ENCODE measurements at regions not wholly inside any gene's neighbourhood (a gene's known extent, or its start where the extent isn't known, plus 50 kb on each side); places are given as distances from the start of the nearest gene placed in this dataset.
"Not testable (repeated sequence)": the region's sequence is repeated elsewhere in the genome, so short reads cannot be mapped to it uniquely, and the experiment has no call there.

DNA sequence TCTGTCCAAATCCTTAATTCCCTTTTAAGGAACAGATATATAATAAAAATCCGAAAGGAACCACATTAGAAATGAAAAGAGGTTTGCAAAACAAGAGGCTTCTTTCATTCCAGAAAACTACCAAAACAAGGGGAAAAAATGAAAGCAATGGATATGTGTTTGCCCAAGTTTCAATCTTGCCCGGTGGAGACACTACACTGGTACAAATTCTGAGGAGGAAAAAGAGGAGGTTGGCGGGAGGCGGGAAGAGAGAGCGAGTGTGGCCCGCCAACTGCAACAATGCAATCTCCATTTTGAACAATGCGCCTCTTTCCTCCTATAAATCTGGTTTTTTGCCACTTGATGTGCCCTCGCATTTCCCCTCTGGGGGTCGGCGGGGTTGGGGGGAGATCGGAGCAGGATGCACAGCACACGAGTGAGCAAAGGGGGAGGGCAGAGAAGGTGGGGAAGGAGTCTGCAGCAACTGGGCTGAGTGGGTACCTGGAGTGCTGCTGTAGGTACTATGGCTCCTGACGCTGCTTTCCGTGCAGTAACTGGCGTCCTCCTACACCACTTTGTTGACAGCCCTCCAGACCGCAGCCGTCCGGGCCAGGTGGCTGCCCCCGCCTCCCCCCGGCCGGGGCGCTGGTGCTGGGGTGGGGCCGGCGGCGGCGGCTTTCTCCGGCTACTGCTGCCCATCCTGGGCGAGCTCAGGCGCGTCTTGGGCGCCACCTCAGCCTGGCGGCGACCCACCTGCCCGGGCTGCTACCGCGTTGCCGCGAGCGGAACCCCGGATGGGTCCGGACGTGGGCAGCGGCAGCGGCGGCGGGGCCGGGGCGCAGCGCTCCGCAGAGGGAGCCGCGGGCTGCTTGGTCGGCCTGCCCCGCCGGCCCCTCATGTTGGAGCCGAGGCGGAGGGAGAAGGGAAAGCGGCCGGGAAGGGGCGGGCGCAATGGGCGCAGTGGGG lies 93.8 kb upstream of the PLEKHM1 start:
- no peaks in the 10 kb centered on the region for H3K9me3 Mint-ChIP-seq
- H3K27me3 Mint-ChIP-seq (ENCODE audit: low read depth): peaks cover 13% of the 10 kb centered on the region
- H3K27ac Mint-ChIP-seq: peak overlapping the region; percentile 92 to 98 (median 95)
- peaks cover 30% of the 10 kb centered on the region for H3K4me1 Mint-ChIP-seq
- TF ChIP-seq, protein P1, sequence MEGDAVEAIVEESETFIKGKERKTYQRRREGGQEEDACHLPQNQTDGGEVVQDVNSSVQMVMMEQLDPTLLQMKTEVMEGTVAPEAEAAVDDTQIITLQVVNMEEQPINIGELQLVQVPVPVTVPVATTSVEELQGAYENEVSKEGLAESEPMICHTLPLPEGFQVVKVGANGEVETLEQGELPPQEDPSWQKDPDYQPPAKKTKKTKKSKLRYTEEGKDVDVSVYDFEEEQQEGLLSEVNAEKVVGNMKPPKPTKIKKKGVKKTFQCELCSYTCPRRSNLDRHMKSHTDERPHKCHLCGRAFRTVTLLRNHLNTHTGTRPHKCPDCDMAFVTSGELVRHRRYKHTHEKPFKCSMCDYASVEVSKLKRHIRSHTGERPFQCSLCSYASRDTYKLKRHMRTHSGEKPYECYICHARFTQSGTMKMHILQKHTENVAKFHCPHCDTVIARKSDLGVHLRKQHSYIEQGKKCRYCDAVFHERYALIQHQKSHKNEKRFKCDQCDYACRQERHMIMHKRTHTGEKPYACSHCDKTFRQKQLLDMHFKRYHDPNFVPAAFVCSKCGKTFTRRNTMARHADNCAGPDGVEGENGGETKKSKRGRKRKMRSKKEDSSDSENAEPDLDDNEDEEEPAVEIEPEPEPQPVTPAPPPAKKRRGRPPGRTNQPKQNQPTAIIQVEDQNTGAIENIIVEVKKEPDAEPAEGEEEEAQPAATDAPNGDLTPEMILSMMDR (IDR thresholded peaks at IDR 0.05; ENCODE audit: unreplicated experiment in 3 of 3): no peak
- peak overlapping the region; percentile 90 to 95 (median 94) for H3K4me3 Mint-ChIP-seq
- peaks cover 34% of the 10 kb centered on the region for H3K36me3 Mint-ChIP-seq (ENCODE audit: low read depth)

DNA sequence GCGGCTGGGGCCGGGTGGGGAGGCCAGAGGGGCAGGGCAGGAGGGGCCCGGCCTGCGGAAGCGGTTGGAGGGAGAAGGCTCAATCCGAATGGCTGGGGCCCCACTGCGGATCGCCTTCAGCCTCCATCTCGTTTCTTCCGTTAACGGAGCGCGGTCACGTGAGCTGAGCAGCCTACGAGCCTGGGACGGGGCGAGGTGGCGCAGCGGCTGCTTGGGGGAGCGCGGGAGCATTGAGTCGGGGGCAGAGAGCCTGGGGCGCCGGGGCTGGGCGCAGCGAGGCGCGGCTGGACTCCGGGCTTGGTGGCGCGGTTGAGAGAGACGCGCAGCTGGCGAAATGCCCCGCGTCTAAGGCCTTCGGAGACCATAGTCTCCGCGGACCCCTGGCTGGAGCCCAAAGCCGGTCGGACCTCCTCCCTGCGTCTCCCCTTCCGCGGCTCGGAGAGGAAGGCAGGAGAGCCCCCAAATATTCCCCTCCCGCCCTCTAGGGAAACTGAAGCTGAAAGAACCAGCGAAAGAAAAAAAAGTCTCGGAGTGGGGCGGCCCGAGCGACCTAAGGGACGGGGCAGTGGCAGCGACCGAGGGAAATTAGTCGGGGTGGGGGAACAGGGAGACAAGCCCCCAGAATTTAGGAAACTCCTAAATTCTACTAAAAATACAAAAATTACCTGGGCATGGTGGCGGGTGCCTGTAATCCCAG lies 94.7 kb upstream of the PLEKHM1 start:
- Mint-ChIP-seq H3K27ac (peak overlapping the region in 1 of 3 experiments; percentile 98), H3K36me3 (ENCODE audit: low read depth) (peaks cover 43% of the 10 kb centered on the region), H3K4me3 (peak overlapping the region; percentile 83 to 95 (median 85)), H3K27me3 (ENCODE audit: low read depth) (peaks cover 19% of the 10 kb centered on the region), H3K4me1 (peaks cover 22% of the 10 kb centered on the region)
- not testable (repeated sequence) for H3K9me3 Mint-ChIP-seq
- TF ChIP-seq, protein P1 (IDR thresholded peaks at IDR 0.05; ENCODE audit: unreplicated experiment in 3 of 3): peak; percentile 11 to 30 (median 21)

DNA sequence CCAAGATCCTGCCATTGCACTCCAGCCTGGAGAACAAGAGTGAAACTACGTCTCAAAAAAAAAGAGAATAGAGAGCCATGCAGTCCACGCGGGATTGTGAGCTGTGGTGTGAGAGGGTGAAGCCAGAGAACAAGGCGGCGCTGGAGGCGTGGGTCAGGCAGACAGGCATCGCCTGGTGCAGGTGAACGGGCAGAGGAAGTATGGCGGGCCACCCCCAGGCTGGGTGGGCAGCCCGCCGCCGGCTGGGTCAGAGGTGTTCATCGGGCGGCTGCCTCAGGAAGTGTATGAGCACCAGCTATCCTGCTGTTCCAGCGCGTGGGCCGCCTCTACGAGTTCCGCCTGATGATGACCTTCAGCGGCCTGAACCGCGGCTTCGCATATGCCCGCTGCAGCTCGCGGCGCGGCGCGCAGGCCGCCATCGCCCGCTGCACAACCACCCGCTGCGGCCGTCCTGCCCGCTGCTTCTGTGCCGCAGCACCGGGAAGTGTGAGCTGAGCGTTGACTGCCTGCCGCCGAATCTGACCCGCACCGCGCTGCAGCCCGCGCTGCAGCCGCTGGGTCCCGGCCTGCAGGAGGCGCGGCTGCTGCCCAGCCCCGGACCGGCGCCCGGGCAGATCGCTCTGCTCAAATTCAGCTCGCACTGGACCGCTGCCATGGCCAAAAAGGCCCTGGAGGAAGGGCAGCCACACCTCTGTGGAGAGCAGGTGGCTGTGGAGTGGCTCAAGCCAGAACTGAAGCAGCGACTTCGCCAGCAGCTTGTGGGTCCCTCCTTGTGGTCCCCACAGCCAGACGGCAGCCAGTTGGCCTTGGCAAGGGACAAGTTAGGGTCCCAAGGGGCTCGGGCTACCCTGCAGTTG lies 95.5 kb upstream of the PLEKHM1 start:
- Mint-ChIP-seq H3K4me1 (peaks cover 17% of the 10 kb centered on the region), H3K27me3 (ENCODE audit: low read depth) (peaks cover 19% of the 10 kb centered on the region), H3K36me3 (ENCODE audit: low read depth) (peaks cover 44% of the 10 kb centered on the region), H3K4me3 (peak overlapping the region; percentile 83 to 95 (median 85)), H3K27ac (peak overlapping the region in 1 of 3 experiments; percentile 66)
- H3K9me3 Mint-ChIP-seq: not testable (repeated sequence)

DNA sequence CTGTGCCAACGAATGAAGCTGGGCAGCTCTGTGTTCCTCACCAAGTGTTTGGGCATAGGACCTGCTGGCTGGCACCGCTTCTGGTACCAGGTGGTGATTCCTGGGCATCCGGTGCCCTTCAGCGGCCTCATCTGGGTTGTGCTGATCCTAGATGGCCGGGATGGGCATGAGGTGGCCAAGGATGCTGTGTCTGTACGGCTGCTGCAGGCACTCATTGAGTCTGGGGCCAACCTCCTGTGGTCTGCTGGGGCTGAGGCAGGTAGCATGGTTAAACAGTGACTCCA lies 96.1 kb upstream of the PLEKHM1 start:
- not testable (repeated sequence) for H3K27ac Mint-ChIP-seq, H3K9me3 Mint-ChIP-seq, H3K4me3 Mint-ChIP-seq
- Mint-ChIP-seq H3K4me1 (peaks cover 16% of the 10 kb centered on the region), H3K27me3 (ENCODE audit: low read depth) (peaks cover 19% of the 10 kb centered on the region), H3K36me3 (ENCODE audit: low read depth) (peaks cover 43% of the 10 kb centered on the region)

DNA sequence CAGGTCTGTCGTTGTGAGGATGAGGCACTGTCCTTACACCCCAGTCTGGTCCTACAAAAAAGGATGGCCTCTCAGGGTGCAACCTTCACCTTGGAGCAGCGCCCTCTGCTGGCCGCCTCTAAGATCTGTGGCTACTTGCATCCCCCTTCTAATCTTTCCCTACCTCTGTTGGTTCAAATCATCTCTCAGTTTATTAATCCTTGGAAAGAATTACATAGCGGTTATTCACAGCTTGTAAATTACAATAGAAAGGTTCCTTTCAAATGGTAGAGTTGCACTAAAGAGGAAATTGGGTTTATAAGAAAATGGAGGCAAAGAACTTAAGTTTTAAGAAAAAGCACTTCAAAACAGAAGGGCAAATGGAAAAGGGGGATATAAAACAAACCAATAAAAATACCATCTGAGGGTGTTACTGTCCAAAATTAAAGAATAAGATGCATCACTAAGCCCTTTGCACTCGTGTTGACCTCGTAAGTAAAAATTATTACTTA lies 102.0 kb upstream of the PLEKHM1 start:
- not testable (repeated sequence) for H3K4me3 Mint-ChIP-seq, H3K4me1 Mint-ChIP-seq

DNA sequence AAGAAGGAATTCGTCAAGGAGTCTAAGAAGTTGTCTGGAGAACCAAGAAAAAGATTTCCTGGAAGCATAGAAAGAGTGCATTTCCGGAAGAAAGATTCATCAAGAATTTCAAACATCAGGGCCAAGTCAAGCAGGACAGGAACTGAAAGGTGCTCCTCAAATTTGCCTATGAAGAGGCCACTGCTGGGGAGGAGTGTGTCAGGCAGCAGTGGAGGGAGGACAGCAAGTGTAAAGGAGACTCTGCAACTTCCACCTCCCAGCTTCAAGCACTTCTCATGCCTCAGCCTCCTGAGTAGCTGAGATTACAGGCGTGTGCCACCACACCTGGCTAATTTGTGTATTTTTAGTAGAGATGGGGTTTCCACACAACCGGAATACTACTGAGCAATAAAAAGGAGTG lies 105.8 kb upstream of the PLEKHM1 start:
- not testable (repeated sequence) for H3K27me3 Mint-ChIP-seq (ENCODE audit: low read depth); H3K4me1 Mint-ChIP-seq; H3K4me3 Mint-ChIP-seq; H3K36me3 Mint-ChIP-seq (ENCODE audit: low read depth); H3K9me3 Mint-ChIP-seq; H3K27ac Mint-ChIP-seq

More for the DNA sequence above, 102.0 kb upstream of the PLEKHM1 start:
- H3K27me3 Mint-ChIP-seq (ENCODE audit: low read depth): peaks cover 22% of the 10 kb centered on the region
- peaks cover 23% of the 10 kb centered on the region for H3K36me3 Mint-ChIP-seq (ENCODE audit: low read depth)
- TF ChIP-seq, protein P1 (IDR thresholded peaks at IDR 0.05; ENCODE audit: unreplicated experiment in 3 of 3): peak; percentile 52 to 58 (median 53)
- not testable (repeated sequence) for H3K27ac Mint-ChIP-seq, H3K9me3 Mint-ChIP-seq

DNA sequence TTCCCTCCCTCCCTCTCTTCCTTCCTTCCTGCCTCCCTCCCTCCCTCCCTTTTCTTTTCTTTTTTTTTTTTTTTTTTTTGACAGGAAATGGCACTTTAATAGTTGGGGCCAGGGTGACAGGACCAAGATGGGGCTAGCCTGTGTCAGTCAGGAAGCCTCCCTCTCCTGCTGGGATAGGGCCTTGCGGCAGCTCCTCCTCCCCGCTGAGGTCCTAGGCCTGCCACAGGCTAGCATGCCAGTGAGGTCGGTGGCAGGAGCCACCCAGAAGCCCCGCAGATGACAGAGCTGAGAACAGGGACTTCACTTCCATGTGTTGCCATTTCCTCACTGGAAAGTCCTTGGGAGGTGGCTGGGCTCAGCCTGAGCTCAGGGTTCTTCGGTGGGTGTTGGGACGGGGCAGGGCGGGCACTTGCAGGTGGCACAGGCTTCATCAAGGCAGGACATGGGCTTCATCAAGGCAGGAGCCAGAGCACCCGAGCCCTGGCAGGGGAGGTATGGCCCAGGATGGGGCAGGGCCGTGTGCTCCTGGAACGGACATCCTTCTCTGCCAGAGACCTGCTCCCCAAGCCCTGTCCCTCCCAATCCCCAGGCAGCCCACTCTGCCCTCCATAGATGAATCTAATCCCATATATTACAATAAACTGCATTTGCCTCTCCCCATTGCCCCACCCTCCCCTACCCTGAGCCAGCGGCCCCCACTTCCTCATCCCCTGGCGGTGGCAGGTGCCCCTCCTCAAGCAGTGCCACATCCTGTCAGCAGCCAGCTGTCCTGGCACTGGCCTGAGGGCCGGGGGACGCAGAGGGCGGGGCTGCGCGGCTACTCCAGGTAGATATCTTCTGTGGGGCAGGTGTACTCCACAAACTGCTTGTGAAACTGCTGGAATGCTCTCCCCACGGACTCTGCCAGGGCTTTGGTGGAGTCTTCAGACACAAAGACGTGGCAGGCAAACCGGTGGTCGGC lies 109.8 kb upstream of the PLEKHM1 start:
- not testable (repeated sequence) for H3K4me1 Mint-ChIP-seq

DNA sequence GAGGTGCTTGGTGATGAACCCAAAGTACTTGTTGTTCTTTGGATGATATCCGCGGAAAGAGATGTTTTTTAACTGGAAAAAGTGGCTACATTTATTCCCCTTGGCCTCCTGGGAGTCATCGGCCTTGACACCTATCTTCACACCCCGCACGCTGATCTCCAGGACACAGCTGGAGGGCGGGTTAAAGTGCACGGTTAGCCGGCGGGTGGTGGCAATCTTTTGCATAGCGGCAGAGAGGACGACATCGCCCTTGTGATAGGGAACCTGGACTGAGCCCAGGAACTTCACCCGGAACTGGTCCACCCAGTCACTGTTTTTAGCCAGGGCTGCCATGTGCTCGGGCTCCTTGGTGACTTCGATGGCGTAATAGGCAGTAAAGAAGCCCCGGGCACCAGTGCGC lies 110.5 kb upstream of the PLEKHM1 start:
- peaks cover 16% of the 10 kb centered on the region for H3K27me3 Mint-ChIP-seq (ENCODE audit: low read depth)
- not testable (repeated sequence) for H3K9me3 Mint-ChIP-seq; H3K27ac Mint-ChIP-seq; H3K36me3 Mint-ChIP-seq (ENCODE audit: low read depth); H3K4me1 Mint-ChIP-seq; H3K4me3 Mint-ChIP-seq

More for the DNA sequence above, 109.8 kb upstream of the PLEKHM1 start:
- not testable (repeated sequence) for H3K27ac Mint-ChIP-seq; H3K4me3 Mint-ChIP-seq; H3K36me3 Mint-ChIP-seq (ENCODE audit: low read depth); H3K9me3 Mint-ChIP-seq
- peaks cover 16% of the 10 kb centered on the region for H3K27me3 Mint-ChIP-seq (ENCODE audit: low read depth)

DNA sequence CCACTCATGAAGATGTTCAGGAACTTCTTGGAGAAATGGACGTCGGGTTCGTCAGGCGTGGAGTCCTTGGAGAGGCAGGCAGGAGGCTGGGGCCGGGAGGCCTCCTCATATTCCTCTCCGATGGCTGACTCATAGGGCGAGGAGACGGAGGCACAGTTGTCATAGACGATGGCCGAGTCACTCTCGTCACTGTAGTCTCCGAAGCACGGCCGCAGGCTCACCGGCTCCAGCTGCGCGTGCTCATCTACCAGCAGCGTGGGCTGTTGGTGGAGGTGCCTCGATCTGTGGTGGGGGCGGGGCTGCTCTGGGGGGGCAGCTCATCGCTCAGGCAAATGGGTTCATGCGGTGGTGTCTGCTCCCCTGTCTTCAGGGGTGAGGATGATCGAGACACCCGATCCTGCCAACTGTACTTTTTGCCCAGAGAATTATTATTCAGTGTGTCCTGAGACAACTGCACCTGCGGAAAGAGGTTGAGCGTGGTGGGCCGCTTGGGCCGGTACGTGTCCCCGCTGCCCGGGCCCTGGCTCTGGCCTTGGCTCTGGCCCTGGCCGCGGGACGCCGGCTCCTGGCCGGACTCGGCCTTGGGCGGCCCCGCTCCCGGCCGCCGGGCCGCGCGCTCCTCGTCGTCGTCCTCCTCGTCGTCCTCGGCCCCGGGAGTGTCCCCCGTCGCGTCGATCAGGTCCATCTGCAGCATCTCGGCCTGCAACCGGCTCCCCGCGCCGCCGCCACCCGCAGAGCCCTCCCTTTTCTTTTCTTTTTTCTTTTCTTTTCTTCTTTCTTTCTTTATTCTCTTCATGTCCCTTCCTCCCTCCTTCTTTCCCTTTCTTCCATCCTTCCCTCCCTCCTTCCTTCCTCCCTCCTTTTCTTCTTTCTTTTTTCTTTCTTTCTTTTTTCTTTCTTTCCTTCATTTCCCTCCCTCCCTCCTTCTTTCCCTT lies 111.4 kb upstream of the PLEKHM1 start:
- not testable (repeated sequence) for H3K36me3 Mint-ChIP-seq (ENCODE audit: low read depth); H3K4me1 Mint-ChIP-seq; H3K4me3 Mint-ChIP-seq; H3K27ac Mint-ChIP-seq; H3K9me3 Mint-ChIP-seq
- H3K27me3 Mint-ChIP-seq (ENCODE audit: low read depth): peaks cover 12% of the 10 kb centered on the region
